GM19239 (cell line): ENCODE measurements at regions not wholly inside any gene's neighbourhood (a gene's known extent, or its start where the extent isn't known, plus 50 kb on each side); places are given as distances from the start of the nearest gene placed in this dataset.
"Not testable (repeated sequence)": the region's sequence is repeated elsewhere in the genome, so short reads cannot be mapped to it uniquely, and the experiment has no call there.

ENCODE experiments used
- DNase-seq: peaks from one replicate; pipeline ENCODE4 v3.0.0; 2011; ENCODE audit warnings: low spot score; ENCODE audit not compliant: insufficient read length
- FAIRE-seq: peaks from 2 replicates; lab custom pipeline; 2011; peaks lifted over from hg19 to GRCh38; lab: Jason Lieb, UNC

DNA sequence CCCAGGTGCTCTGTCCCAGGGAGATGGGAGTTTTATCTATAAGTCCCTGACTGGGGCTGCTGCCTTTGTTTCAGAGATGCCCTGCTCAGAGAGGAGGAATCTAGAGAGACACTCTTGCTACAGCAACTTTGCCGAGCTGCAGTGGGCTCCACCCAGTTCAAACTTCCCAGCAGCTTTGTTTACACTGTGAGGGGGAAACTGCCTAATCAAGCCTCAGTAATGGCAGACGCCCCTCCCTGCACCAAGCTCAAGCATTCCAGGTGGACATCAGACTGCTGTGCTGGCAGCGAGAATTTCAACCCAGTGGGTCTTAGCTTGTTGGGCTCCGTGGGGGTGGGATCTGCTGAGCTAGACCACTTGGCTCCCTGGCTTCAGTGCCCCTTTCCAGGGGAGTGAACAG is 50.2 kb upstream of the RASA1 start:
- not testable (repeated sequence) for DNase-seq, FAIRE-seq
